ENCODE measurements at regions not wholly inside any gene's neighbourhood (a gene's known extent, or its start where the extent isn't known, plus 50 kb on each side); places are given as distances from the start of the nearest gene placed in this dataset.
"Not testable (repeated sequence)": the region's sequence is repeated elsewhere in the genome, so short reads cannot be mapped to it uniquely, and the experiment has no call there.

- no peak for TF ChIP-seq CTCF (IDR thresholded peaks at IDR 0.05; ENCODE audit: low read depth, low read length)
- H3K4me3 ChIP-seq (ENCODE audit: low read depth, low read length): no peak overlapping the region
Measured at GRCh38 chr11:38711110-38711509, 2113.1 kb upstream of the RAG2 start.

GRCh38 chr11:38710262-38710661 is 2112.2 kb upstream of the RAG2 start:
- H3K4me3 ChIP-seq (ENCODE audit: low read depth, low read length): no peak overlapping the region
- TF ChIP-seq CTCF (IDR thresholded peaks at IDR 0.05; ENCODE audit: low read depth, low read length): no peak

- TF ChIP-seq CTCF (IDR thresholded peaks at IDR 0.05; ENCODE audit: low read depth, low read length): no peak
- no peak overlapping the region for H3K4me3 ChIP-seq (ENCODE audit: low read depth, low read length)
Measured at GRCh38 chr11:38700111-38700510, 2102.1 kb upstream of the RAG2 start.

- no peak for TF ChIP-seq CTCF (IDR thresholded peaks at IDR 0.05; ENCODE audit: low read depth, low read length)
- no peak overlapping the region for H3K4me3 ChIP-seq (ENCODE audit: low read depth, low read length)
Measured at GRCh38 chr11:38693306-38693705, 2095.3 kb upstream of the RAG2 start.

GRCh38 chr11:38690211-38690610 is 2092.2 kb upstream of the RAG2 start:
- not testable (repeated sequence) for H3K4me3 ChIP-seq (ENCODE audit: low read depth, low read length)

GRCh38 chr11:38687008-38687407 is 2089.0 kb upstream of the RAG2 start:
- H3K4me3 ChIP-seq (ENCODE audit: low read depth, low read length): no peak overlapping the region

GRCh38 chr11:38683484-38683883 is 2085.4 kb upstream of the RAG2 start:
- no peak overlapping the region for H3K4me3 ChIP-seq (ENCODE audit: low read depth, low read length)
- no peak for TF ChIP-seq CTCF (IDR thresholded peaks at IDR 0.05; ENCODE audit: low read depth, low read length)

More at GRCh38 chr11:38687008-38687407, 2089.0 kb upstream of the RAG2 start:
- TF ChIP-seq CTCF (IDR thresholded peaks at IDR 0.05; ENCODE audit: low read depth, low read length): no peak

- H3K4me3 ChIP-seq (ENCODE audit: low read depth, low read length): no peak overlapping the region
- TF ChIP-seq CTCF (IDR thresholded peaks at IDR 0.05; ENCODE audit: low read depth, low read length): no peak
Measured at GRCh38 chr11:38680746-38681145, 2082.7 kb upstream of the RAG2 start.

Data from WI38 (cell line).